Superior temporal gyrus (tissue), 1 donor: ENCODE measurements at regions not wholly inside any gene's neighbourhood (a gene's known extent, or its start where the extent isn't known, plus 50 kb on each side); places are given as distances from the start of the nearest gene placed in this dataset.

Experiments
- DNase-seq: peaks from one replicate; pipeline ENCODE4 v3.0.0-alpha.2; 2016; ENCODE audit errors: extremely low spot score

- no peak for DNase-seq
Measured at GRCh38 chr2:118738524-118739308, 108.7 kb downstream of the EN1 start.

- no peak for DNase-seq
Measured at GRCh38 chr2:118738106-118738505, 109.3 kb downstream of the EN1 start.

- no peak for DNase-seq
Measured at GRCh38 chr2:118737684-118738083, 109.8 kb downstream of the EN1 start.

- DNase-seq = no peak
Measured at GRCh38 chr2:118732432-118732831, 115.0 kb downstream of the EN1 start.

GRCh38 chr2:118731413-118731812, 116.0 kb downstream of the EN1 start:
- DNase-seq = no peak

GRCh38 chr2:118730405-118730804, 117.0 kb downstream of the EN1 start:
- no peak for DNase-seq

- no peak for DNase-seq
Measured at GRCh38 chr2:118729760-118730159, 117.7 kb downstream of the EN1 start.

GRCh38 chr2:118728984-118729383, 118.5 kb downstream of the EN1 start:
- no peak for DNase-seq

GRCh38 chr2:118726821-118727220, 120.6 kb downstream of the EN1 start:
- no peak for DNase-seq

GRCh38 chr2:118723394-118723793, 124.1 kb downstream of the EN1 start:
- peak; percentile 10 for DNase-seq

GRCh38 chr2:118722976-118723375, 124.5 kb downstream of the EN1 start:
- DNase-seq = no peak

- no peak for DNase-seq
Measured at GRCh38 chr2:118721817-118722551, 125.5 kb downstream of the EN1 start.

GRCh38 chr2:118720866-118721265, 126.6 kb downstream of the EN1 start:
- no peak for DNase-seq

GRCh38 chr2:118718921-118719320, 128.5 kb downstream of the EN1 start:
- no peak for DNase-seq

GRCh38 chr2:118716102-118716501, 131.3 kb downstream of the EN1 start:
- DNase-seq = no peak

GRCh38 chr2:118714118-118714517, 133.3 kb downstream of the EN1 start:
- DNase-seq = no peak

- no peak for DNase-seq
Measured at GRCh38 chr2:118711603-118712002, 135.8 kb downstream of the EN1 start.

GRCh38 chr2:118710481-118710880, 137.0 kb downstream of the EN1 start:
- no peak for DNase-seq

- DNase-seq = no peak
Measured at GRCh38 chr2:118709786-118710185, 137.7 kb downstream of the EN1 start.

GRCh38 chr2:118706844-118707243, 140.6 kb downstream of the EN1 start:
- no peak for DNase-seq

GRCh38 chr2:118706371-118706770, 141.1 kb downstream of the EN1 start:
- no peak for DNase-seq

- DNase-seq = no peak
Measured at GRCh38 chr2:118705032-118705431, 142.4 kb downstream of the EN1 start.

GRCh38 chr2:118699447-118700175, 147.8 kb downstream of the EN1 start:
- no peak for DNase-seq
